ENCODE measurements at regions not wholly inside any gene's neighbourhood (a gene's known extent, or its start where the extent isn't known, plus 50 kb on each side); places are given as distances from the start of the nearest gene placed in this dataset.
"Not testable (repeated sequence)": the region's sequence is repeated elsewhere in the genome, so short reads cannot be mapped to it uniquely, and the experiment has no call there.

DNA sequence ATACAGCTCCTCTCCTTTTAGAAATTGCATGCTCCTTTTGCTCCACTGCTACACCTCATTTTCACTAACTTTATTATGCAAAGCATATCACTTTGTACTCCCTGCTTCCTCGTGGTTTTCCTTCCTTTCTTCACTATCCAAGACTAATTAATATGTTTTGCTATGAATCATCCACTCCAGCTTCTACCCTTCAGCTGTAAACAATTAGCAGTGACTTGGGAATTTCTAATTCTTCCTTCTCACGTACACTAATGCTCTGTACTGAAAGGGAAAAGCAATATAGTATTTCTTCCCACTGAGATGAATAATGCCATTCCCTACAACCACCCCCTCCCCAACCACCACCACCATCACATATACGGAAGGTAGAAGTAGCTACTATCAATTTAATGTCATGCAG is 1917.0 kb downstream of the MRPL39 start:
- DNase-seq (ENCODE audit: low read depth in 4 of 4, low spot score in 1 of 4) = no peak

DNA sequence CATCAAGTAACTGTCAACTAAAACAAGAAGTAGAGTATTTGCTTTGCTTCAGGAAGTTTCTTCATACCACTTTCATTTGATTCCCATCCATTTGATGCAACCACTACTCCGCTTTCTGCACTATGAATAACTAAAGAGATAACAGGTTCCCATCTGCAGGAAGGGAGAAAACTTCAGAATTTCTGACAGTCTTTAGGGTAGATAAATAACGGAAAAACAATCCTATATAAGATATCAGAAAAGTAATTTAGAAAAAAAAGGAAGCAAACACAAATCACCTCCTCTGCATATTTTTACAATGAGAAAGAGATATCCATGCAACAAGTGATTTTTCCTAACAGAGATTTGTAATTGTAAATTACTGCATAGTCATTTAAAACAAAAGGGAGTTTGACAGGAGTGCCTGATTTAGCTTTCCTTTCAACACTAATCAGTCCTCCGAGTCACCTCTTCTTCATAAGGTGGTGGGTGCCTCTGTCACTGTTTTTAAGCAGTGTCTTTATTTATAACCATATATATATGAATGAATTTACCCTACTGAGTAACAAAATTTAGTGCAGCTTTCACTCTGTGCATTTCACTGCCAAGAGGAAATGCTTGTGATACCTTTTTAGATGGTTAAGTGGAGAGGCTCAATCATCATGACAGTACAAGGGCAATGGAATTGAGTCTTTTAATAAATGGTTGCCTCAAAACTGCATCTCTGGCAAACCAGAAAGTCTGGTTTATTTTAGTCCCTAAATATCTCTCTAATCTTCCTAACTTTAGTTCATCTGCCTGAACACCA is 1920.4 kb downstream of the MRPL39 start:
- no peak for DNase-seq (ENCODE audit: low read depth in 4 of 4, low spot score in 1 of 4)

DNA sequence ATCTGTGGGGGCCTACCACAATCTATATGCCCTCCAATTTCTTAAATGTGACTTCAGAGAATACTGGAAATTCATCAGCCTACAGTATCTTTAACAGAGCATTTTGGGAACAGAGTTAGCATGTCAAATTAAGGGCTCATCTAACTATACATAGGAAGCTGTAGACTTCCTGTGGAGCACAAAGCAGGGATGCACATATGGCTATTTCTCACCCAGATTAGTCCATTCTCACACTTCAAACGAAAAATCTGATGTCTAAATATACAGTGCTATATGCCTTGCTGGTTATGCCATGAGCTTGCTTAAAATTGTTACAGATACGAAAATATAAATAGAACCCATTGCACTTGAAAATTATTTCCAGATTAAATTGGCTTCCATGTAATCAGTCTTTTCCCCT is 1922.8 kb downstream of the MRPL39 start:
- DNase-seq (ENCODE audit: low read depth in 4 of 4, low spot score in 1 of 4) = no peak

DNA sequence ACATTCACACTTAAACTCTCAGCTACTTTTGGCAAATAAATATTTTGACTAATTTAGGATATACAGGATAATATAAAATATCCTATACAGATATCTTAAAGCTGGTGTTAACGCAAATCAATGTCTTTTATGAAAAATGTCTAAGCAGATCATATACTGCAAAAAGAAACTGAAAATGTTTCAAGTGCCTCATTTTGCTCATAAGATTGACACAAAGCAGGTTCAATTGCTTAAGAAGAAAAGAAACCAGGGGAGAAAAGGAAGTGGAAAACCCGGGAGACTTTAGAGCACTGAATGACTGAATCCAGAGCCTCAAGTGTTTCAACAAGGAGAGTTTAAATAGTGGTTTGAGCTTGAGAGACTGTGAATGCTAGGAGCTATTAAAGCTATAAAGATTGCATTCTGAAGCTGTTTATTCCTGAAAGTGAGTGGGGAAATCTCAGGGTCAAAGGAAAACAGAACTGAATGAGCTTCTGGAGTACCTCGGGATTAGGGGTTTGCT is 1943.0 kb downstream of the MRPL39 start:
- DNase-seq (ENCODE audit: low read depth in 4 of 4, low spot score in 1 of 4) = no peak

DNA sequence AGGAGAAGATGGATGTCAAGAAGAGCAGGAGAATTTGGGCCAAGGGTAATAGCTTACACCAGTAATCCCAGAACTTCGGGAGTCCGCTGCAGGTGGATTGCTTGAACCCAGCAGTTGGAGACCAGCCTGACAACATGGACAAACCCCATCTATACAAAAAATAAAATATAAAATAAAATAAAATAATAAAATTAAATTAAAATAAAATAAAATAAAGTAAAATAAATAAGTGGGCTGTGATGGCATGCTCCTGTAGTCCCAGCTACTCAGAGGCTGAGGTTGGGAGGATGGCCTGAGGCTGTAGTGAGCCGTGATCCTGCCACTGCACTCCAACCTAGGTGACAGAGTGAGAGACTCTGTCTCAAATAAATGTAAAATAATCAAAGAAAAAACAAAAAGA is 1946.7 kb downstream of the MRPL39 start:
- no peak for DNase-seq (ENCODE audit: low read depth in 4 of 4, low spot score in 1 of 4)

DNA sequence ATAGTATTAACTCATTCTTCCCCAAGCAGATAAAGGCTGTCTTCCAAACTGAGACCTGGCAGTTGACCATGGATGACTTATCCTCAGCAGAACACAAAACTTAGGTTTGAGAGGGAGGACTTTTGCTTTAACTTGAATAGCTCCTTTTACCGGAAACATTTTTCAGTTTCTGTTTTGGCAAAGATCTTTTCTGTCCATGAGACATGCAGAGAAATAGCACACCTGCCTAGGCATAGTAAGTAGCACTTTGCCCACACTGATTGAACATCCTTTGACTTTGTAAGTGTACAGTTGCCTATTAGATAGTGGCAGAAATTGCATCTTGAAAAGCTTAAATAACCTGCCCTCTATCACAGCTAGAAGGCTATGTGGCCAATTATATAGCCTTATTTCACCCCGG is 1962.5 kb downstream of the MRPL39 start:
- no peak for DNase-seq (ENCODE audit: low read depth in 4 of 4, low spot score in 1 of 4)

DNA sequence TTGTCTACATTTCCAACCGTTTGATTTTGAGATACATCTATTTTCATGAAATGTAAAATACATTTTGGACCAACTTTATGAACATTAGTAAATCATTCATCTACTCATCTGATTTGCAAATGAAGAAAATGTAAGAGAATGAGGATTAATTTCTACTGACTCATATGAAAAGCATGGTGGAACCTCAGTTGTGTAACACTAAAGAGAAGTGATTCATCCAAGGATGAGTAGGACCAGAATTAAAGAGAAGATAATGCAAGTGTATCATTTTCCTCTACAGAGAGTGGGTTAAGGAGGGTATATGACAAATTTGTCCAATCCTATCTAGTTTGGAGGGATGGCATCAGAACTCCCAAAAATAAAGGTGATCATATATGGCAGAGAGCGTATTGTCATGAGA is 1967.6 kb downstream of the MRPL39 start:
- DNase-seq (ENCODE audit: low read depth in 4 of 4, low spot score in 1 of 4) = no peak

DNA sequence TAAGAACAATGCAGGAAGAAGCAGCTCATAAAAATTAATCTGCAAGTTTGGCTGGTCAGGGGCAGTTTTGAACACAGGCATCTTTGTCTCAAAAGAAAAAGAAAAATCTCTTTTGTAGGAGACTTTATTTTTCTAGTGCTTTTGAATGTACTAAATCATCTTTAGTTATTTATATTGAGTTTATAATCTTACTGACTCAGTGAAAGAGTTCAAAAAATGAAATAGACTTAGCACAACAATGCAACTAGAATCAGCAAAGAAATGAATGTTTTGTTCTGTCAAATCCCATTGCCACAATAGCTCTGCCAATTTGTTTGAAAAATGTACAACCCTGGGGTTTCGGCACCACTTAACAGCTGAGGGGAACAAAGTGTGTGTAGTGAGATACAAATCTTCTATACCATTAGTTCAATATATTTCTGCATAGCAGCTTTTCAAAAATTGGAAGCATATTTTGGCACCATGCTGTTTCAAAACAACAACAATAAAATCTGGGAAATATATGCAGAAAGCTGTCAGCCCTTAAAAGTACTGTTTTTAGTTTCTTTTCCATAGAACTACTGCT is 1969.1 kb downstream of the MRPL39 start:
- DNase-seq (ENCODE audit: low read depth in 4 of 4, low spot score in 1 of 4) = no peak

DNA sequence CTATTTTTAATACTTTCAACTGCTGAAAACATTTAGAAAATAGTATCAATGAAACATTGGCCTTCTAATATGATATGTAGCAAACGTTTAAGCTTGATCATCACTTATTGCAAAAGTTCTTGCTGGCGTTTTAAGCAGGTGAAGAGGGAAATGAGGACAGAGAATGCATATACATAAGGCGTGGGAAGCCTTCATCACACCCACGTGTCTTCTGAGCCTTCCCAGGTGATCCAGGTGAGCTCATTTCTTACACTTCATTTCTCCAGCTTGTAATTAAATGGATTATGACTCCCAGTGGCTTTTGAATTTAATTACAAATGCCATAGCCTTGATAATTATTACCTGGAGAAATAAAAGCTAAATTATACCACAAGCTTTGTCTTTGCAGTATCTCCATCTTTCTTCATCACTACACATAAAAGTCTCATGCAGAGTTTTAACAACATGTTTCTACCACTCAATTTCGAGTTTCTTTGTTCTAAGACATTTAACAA is 1973.8 kb downstream of the MRPL39 start:
- DNase-seq (ENCODE audit: low read depth in 4 of 4, low spot score in 1 of 4) = no peak

DNA sequence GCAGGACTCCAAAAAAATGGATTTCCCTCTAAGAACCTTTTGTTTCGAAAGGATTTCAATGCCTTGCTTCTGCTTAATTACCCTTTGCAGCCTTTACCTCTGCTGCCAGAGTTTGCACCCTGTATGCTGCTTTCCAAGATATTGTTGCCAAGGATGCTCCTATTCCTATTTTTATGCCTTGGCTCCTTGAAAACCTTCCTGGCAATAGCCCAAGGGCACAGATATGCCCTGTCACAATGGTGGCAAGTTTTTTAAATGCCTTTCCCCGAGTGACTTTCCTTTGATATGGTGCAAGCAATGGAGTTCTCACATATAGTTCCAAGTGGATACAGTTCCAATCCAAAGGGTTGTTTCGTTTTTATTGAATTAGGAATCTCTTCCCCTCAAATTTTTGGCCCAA is 1983.0 kb downstream of the MRPL39 start:
- DNase-seq (ENCODE audit: low read depth in 4 of 4, low spot score in 1 of 4) = no peak

DNA sequence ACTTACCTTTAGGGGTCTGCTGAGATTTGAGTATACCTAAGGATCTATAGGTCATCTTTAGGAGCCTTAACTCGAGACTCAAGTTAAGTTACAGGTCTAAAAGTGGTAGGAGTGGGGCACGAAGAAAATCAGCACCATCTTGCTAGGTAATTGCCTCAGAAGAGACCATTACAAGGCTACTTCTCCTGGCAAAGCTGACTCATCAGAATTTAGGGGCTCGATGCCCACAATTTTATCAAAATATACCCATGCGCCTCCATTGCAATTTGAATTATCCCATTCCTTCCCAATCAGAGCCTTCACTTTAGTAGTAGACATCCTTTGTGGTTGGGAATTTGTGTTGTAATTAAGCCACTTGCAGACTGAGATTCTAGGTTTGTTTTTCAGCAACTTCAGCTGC is 1994.3 kb downstream of the MRPL39 start:
- no peak for DNase-seq (ENCODE audit: low read depth in 4 of 4, low spot score in 1 of 4)

DNA sequence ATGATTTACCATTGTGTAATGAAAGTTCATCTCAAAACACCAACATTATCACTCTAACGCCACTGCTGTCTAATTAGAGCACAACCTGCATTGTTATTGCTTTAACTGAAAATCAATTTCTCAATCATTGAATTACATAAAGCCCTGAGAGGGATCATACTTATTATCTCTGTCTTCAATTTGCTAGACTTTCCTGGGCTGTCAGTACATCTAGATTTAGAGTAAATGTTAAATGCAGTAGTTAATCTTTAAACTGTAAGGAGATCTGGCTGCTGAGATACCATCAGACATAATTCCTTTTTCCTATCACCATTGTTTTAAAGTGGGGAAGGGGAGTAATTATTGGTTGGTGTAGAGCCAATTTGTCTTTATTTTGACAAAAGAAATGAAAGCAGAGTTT is 1995.1 kb downstream of the MRPL39 start:
- DNase-seq (ENCODE audit: low read depth in 4 of 4, low spot score in 1 of 4) = no peak

DNA sequence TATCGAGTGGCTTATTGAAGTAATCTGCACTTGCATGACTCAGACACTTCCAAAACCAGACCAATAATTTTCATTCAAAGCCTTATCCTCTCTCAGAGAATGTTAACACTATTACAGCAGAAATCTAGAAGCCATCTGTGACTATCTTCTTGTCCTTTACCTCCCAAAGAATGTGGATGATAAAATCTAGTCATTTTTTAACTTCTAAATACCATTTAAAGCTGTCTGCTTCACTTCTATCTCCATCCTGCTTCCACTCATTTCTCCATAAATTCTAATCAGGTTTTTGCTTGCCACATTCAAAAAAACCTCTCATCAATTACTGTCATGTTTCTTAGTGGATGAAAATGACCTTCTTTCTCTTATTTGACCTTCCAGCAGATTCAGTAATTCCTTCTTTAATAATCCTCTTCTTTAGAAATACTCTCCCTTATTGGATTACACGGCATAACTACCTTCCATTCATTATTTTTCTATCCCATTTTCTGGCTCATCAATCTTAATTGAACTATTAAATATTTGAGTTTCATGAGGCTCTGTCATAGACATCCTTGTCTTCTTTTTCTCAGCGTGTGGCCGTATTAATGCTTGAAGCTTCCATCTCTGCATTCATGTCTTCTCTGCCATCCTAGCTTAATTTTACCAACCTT is 1999.4 kb downstream of the MRPL39 start:
- DNase-seq (ENCODE audit: low read depth in 4 of 4, low spot score in 1 of 4) = no peak

DNA sequence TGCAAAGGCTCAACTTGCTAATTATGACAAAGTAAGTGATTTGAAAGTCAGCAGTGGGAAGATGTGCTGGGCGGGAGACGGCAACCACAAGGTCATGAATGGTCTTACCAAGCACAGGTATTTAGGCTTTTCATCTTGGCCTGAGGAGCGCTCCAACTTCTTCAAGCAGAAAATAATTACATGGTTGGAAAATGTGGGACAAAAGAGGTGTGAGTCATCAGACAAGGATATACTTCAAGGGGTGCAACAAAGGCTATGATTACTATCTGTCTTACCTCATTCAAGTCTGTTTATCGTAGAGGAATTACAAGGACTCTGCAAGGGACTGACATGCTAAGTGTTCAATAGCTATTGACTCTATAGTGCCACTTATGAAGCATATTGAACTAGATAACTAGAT is 2005.7 kb downstream of the MRPL39 start:
- no peak for DNase-seq (ENCODE audit: low read depth in 4 of 4, low spot score in 1 of 4)

DNA sequence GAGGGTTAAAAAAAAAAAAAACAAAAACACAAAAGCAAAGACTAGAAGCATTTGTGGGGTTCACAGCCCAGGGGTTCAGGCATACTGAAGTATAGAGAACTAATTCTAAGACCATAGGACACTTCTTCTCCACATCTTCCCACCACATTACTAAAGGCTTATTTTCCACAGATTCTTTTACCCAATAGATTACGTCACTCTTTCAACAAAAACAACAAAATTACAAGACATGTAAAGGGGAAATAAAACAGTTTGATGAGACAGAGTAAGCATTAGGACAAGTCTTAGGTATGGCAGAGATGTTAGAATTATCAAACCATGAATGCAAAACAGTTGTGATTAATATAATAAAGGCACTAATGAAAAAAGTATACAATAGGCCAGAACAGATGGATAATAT is 2013.7 kb downstream of the MRPL39 start:
- DNase-seq (ENCODE audit: low read depth in 4 of 4, low spot score in 1 of 4) = no peak

DNA sequence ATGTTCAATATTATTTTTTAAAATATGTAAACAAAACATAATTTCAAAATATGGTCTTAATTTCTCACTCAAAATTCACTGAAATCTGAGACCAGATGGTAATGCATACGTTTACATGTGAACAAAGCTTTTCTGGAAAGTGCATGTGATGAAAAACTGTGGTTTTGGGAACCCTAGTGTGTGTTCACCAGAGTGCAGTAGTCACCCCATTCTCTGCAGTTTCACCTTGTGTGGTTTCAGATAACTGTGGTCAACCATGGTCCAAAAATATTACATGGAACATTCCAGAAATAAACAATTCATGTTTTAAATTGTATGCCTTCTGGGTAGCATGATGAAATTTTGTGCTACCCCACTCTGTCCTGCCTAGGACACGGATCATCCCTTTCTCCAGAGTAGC is 2021.9 kb downstream of the MRPL39 start:
- DNase-seq (ENCODE audit: low read depth in 4 of 4, low spot score in 1 of 4) = no peak

DNA sequence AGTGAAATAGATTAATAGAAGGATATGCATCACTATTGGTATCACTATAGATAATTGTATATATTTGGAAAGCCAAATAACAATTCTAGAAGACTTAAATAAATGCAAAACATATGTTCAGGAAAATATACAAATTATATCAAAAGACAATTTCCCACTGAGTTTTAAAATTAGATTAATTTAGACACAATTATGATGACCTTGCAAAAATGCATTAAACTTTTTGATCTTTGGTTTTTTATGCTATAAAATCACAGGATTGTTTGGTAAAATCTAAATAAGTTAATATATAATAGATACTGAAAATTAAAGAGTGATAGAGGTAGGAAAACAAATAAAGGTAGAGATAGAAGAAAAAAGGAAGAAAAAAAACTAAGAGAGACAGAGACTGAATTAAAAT is 2027.7 kb downstream of the MRPL39 start:
- DNase-seq (ENCODE audit: low read depth in 4 of 4, low spot score in 1 of 4) = no peak

DNA sequence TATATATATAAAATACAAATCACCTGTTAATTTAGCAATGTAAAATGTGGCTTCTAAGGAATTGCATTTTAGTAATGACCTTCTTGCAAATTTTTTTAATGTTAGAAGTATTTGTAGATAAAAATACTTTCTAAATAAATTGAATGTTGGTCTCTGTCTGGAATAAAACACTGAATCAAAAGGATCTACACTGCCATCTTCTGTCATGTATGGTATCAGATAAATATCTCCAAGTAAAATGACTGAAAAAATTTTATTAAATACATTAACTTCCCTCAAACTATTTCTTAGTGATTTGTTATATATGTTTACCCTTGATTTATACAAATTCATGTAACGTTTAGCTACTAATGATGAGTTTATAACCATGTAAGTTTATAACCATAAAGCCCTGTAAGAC is 2029.3 kb downstream of the MRPL39 start:
- DNase-seq (ENCODE audit: low read depth in 4 of 4, low spot score in 1 of 4) = no peak

DNA sequence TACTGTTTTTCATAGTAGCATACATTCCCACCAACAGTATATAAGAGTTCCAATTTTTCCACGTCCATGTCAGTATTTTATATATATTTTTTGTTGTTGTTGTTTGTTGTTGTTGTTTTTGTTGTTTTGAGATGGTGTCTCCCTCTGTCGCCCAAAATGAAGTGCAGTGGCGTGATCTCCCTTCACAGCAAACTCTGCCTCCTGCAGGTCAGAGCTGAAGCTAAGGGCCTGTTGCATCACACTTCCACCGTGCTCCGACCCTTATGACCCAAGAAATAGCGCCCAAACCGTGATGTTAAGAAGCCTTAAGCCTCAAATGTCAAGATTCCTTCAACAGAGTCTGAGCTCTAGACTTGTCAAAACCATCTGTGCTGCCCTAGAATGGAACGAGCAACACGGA is 2032.3 kb downstream of the MRPL39 start:
- no peak for DNase-seq (ENCODE audit: low read depth in 4 of 4, low spot score in 1 of 4)

DNA sequence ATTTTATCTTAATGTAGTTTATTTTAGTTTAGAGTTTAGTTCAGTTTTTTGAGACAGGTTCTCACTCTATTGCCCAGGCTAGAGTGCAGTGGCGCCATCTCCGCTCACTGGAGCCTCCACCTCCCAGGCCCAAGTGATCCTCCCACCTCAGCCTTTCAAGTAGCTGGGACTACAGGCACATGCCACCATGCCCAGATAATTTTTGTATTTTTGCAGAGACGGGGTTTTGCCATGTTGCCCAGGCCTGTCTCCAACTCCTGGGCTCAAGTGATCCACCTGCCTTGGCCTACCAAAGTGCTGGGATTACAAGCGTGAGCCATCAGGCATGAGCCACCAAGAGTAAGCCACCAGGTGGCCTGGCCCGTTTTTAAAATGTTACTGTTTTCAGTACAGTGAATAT is 2058.4 kb downstream of the MRPL39 start:
- not testable (repeated sequence) for DNase-seq (ENCODE audit: low read depth in 4 of 4, low spot score in 1 of 4)

DNA sequence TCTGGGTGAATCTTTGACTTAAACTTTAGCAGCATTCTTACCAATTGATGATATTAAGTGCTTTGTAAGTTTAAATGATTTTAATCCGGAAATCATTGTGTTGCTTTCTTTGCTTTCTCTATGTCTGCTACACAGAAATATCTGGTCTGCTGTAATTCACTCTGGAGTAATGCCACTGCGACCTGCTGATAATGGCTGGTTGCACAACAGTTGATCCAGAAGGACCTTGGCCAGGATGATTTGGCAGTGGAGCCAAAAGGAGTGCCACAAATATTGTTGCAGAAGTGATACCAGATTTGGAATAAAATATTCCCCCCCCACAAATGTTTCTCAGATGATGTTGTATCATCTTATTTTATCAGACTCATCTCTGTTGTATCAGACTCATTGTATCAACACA is 2063.9 kb downstream of the MRPL39 start:
- no peak for DNase-seq (ENCODE audit: low read depth in 4 of 4, low spot score in 1 of 4)

DNA sequence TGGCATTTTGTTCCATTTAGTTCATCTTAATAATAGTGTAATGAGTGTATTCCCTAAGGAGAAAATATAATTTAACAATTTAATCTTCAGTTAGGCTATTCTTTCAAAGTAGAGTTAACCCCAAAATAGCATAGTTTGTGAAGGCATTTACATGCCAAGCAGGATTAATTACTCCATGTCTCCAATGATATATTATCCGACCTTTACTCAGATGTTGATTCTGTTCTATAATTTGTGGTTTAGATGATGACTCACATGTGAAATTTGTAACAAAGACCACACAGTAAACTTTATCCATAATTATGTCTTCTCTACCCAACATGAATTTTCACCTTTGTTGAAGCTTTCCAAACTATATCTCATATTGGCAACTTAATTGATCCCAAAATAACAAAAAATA is 2065.2 kb downstream of the MRPL39 start:
- DNase-seq (ENCODE audit: low read depth in 4 of 4, low spot score in 1 of 4) = no peak
